HG03558 (cell line): ENCODE measurements at regions not wholly inside any gene's neighbourhood (a gene's known extent, or its start where the extent isn't known, plus 50 kb on each side); places are given as distances from the start of the nearest gene placed in this dataset.
"Not testable (repeated sequence)": the region's sequence is repeated elsewhere in the genome, so short reads cannot be mapped to it uniquely, and the experiment has no call there.

Experiments
- ATAC-seq: cut with Tn5 transposase; IDR thresholded peaks from one replicate; pipeline ENCODE4 v1.9.1; 2021; ENCODE audit warnings: moderate number of reproducible peaks; ENCODE audit not compliant: unreplicated experiment; ENCODE audit errors: extremely low read depth

DNA sequence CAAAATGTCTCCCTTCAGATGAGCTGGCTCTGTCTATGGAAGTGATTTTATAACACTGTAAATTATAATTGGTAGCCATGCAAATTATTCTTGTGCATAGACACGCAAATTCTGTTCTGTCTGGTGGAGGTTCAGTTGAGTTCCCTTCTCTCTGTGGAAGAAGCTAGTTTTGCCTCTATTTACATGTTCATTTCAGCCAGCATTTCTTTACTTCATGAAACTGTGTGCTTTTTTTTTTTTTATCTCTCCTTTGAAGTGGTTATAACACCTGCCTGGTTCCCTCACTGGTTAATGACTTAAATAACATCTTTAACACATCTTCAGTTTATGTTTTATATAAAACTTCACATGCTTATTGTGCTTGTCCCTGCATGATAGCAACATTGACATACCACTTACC, 149.4 kb upstream of the FBXL7 start:
- ATAC-seq: no peak

DNA sequence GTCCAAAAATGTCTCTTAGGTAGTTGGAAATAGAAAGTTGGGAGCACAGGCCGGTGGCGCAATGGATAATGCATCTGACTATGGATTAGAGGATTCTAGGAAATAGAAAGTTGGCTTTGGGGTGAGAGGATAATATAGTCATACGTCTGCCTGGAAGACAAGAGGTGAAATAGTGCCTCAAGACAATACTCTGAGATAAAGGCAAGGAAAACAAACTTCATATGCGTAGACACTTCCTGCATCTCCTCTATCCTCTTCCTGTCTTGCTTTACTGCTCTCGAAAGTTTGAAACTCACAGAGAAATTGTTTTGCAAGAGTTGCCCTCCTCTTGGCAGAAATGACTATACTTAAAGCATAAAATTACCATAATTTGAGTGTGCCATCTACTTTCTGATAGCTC, 153.2 kb upstream of the FBXL7 start:
- ATAC-seq: no peak

DNA sequence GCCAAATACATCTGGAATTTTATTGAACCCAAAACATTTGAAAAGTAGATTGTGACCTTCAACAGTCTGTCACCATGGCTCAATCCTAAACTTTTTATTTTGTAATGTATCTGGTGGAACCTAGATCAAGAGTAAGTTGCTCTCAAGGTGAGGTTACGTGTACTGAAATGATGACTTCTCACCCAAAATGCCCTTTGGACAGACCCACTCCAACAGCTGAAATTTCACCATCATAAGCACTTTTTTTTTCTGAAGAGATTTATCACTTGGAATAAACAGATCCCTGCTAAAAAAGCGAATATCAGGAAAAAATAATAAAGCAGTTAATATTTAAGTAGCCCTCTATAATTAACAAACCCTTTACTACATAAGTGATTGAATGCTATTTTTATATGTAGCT, 155.0 kb upstream of the FBXL7 start:
- ATAC-seq: no peak

DNA sequence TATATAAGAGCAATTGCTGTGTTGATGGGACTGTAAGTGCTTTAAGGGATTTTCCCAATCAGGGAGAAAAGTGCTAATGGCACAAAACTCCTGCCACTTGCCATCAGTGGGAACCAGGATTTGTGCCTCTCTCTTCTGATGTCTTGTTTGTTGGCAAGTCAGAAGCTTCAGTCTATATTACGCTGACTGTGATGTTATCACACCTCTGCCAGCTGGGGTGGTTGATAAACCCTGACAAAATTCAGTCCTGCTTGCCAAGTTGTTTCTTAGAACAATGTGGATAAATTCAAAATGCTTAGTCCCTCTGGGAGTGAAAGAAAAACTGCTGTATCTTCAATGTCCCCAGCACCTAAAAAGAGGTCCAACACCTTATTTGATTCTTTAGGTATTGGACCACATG, 161.4 kb upstream of the FBXL7 start:
- no peak for ATAC-seq

DNA sequence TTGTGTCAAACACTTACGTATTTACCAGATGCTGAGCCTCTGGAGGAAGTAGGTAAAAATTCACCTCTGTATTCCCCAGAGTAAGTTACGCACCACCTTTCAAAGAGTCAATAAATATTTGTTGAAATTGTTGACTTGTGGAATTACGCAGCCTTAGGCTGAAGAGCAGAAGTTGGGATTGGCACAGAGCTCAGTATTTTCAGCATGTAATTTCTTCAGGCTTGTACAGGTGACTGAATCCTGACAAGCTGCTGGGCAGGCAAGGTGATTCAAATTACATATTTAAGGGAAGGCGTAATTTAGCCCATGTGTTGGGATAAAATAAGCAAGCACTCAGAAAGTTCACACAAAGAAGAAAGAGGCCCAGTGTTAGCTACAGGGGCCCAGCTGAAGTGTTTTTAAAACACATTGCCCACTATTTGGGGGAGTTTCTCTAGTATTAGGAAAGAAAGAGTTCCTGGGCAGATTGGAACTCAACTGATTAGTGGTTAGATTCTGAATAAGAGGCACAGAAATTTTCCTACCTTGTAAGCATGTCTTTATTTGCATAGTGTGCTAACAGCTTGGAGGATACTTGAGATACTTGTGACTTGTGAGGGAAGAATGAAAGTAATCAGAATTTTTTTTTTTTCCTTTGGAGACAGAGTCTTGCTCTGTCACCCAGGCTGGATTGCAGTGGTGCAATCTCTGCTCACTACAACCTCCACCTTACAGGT, 165.3 kb upstream of the FBXL7 start:
- ATAC-seq: no peak

DNA sequence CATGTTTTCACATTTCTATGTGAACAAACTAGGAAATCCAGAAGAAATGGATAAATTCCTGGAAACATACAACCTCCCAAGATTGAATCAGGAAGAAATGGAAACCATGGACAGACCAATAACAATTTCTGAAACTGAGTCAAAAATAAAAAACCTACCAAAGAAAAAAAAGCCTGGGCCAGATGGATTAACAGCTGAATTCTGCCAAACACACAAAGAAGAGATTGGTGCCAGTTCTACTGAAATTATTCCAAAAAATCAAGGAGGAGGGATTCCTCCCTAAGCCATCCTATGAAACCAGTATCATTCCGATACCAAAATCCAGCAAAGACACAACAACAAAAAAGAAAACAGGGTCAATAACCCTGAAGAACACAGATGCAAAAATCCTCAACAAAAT, 166.9 kb upstream of the FBXL7 start:
- no peak for ATAC-seq

DNA sequence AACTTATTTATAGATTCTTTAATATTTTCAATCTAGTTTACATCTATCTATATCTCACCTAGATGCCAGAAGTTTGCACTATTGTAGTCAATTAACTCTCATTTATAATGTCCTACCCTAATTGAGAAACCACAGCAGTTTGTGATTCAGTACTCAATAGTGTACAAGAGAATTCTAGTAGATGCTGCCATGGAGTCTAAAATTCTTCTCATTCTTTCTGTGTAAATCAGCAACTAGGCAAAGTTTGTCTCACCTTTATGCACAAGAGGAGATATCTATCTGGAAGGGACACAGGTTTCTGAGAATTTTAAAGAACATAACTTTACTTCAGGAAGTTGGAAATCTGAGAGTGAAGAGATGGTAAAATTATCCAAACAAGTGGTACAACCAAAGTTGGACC, 173.0 kb upstream of the FBXL7 start:
- no peak for ATAC-seq

DNA sequence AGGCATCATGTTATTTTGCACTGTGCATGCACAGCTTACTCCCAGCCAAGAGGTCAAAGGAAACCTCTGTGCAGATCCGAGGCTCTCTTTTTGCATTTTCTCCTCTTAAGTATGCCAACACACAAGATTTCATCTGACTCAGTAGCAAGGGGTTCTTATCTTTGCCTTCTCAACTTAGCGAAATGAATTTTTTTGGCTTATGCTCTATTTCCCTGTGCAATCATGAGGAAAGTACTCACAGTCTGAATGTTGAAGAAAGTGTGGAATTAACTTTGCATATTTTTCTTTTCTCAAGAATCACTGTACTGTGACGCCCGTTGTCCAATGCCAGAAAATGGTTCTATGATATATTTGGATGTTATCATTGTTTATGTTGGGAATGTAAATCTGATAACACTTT, 173.5 kb upstream of the FBXL7 start:
- no peak for ATAC-seq

DNA sequence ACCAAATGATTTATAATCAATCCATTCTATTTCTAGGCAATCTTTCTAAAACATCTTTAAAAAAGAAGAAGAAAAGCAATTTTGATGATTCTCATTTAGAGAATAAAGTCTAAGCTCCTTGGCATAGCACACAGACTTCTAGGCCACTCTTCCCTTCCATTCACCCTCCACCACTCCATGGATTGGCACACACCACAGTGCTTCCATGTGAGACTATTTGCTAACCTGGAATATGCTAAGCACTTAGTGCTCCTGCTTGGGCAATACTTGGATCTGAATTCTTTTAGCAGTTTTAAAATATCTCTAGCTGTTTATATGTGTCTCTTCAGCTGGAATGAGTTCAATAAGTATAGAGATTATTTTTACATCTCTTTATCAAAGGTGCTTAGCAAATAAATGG, 177.6 kb upstream of the FBXL7 start:
- ATAC-seq: no peak

DNA sequence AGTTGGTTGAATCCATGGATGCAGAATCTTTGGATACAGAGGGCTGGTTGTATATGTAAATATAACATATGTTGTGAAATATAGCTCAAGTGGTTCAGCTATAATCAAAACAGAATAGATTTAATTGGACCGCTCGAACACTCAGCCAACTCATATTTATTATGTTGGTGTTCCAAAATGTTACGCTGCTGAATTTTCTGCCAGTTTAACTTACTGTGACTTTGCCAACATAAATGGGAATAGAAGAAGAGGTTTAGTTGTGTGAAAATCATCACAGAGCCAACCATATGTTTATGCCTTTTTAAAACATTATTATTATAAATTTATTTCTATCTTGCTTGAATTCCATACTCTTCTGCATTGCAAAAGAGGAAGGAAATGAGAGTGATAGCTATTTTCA, 178.2 kb upstream of the FBXL7 start:
- no peak for ATAC-seq

DNA sequence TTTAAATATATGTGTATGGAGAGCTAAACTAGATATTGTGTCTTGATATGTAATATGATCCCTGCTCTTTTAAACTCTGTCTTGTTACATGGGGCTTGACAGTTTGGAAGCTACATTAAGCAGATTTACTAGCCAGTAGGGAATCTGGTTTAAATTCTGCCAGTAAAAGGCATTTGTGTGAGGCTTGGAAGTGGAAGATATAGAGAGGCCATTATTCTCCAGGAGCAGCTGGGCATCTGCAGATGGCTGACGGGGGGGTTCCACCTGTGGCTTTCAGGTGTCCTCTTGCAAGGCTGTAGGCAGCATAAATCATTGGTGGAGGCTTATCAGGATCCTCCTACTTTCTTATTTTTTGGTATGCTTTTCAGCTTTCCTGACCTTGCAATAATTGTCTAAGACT, 179.1 kb upstream of the FBXL7 start:
- no peak for ATAC-seq

DNA sequence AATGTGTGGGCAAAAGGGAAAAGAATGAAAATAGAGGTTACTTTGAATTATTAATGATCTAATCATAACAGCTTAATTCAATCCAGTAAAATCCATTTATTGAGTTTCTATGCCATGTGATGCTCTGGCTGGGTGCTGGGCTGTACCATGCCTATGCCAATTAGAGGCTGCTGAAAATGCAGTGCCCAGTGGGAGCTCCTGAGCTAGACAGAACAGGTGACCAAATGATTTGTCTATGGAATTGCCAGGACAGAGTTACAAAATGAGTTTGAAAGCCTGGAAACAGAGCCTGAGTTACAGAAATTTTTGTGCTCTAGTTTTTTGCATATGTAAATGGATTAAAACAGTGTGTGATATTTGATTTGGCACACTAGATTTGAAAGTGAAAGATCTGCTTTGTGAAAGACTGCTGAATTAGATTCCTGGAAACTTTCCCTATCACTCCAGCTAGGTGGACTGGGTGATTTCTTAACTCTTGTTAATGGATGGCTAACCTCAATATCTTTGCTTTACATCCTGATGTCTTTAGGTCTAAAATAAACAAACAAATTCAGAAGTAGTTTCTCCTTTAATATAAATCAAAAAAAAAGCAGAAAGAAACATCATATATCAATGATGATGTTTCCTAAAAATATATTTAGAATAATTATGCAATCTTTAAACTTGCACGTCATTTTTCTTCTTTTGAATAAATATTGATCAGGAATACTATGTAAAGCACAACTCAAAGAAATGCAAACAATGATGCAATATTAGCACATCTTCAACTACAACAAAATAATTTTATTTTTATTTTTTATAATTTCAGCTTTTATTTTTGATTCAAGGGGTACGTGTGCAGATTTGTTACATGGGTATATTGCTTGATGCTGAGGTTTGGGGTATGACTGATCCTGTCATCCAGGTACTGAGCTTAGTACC, 194.8 kb upstream of the FBXL7 start:
- ATAC-seq: no peak

DNA sequence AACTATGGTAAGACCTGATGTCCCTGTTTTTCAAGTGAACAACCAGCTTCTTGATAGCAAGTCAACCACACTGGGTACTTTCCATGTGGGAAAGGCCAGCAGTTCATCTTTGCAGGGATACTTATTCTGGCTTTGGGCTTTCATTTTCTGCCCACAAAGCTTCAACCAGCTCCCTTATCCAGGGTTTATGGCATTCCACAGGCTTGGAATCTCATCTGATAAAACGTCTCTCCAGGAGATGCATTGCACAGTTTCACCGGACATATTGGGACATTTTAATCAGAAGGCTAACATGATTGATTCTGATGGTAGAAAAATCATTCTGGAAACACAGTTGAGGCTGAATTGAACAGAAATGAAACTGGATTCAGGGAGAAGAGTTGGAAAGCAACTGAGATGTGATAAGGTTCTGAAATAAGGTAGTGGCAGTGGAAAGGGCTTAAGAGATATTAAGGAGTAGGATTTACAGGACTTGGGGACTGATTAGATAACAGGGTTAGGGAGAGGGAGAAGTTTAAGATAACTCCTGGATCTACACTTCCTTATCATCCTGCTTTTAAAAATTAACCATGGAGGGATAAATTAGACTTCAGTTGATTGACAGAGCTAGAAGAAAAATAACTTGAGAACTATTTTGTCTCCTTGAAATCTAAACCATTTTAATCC, 195.8 kb upstream of the FBXL7 start:
- ATAC-seq: no peak

DNA sequence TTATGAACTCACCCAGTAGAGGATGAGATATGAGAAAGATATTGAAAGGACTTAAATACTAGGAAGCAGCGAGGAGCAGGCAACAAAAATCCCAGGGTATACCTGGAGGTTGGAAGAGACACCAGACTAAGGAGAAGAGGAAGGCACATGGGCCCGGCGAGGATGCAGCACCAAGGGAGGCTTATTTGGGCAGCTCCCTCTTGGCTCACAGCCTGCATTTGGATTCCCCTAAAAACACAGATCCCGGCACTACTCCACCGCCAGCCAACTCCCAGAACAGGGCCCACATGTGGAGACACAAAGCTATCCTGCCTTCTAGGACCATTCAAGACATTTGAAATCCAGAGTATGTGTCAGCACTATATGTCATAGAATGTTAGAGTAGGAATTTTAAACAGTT, 199.8 kb upstream of the FBXL7 start:
- ATAC-seq: no peak

DNA sequence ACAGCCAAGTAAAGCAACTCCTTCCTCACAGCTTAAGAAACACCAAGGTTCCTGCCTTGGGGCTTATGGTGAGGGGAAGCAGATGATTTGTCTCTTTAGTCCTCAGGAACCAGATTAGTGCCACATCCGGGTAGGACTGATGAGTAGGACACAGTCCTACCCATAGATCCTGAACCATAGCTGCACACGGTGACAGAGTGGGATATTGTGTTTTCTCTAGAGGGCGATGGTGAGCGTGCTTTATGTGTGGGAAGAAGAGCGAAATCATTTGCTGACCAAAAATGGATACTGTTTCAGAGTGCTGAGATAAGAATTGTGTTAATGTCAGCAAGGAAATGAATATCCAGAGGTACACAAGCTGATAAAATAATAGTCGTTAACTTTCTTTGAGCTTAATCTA, 209.0 kb upstream of the FBXL7 start:
- no peak for ATAC-seq

DNA sequence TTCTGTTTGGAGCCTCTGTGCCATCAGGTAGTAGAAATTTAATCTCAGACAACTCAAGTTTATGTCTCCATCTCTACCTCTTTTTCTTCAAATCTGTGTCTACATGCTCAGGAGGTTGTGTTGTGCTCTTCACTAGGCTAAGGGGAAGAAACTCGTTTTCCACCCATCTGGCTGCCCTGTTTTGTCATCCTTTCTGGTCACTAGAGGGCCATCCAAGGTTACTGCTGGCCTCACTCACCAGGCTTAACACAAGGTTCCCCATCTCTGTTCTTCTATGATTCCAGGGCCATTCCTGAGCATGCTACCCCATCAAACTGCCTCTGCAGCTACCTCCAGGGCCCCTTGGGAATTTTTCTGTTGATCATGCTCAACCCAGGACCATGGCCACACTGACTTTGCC, 213.3 kb upstream of the FBXL7 start:
- no peak for ATAC-seq

DNA sequence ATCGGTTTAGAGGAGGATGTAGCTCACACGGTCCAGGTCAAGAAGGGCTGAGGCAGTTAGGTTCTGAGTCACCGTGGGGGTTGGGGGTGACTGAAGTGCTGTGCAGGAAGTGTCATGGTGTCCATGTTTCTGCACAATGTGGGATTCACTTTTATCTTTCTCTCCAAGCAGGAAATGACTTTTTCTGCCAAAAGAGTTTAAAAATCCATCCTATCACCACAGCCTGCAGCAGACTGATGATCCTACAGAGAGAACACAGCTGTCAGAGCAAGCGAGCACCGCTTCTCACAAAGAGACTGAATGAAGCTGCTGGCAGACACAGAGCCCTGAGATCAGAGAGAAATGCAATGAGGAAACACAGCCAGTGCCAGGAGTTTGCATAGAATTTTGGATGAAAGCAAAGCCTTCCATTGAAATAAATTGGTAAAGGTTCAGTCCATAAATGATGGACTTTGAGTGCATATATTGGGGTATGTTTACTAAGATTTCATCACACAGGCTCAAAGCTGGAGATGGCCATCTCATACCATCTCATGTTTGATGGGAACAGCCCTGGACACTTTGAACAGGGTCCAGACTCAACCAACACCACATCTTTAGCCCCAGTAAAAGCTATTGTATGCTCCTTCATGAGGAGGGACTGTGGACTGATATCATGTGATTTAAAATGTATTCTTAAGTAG, 213.9 kb upstream of the FBXL7 start:
- no peak for ATAC-seq

DNA sequence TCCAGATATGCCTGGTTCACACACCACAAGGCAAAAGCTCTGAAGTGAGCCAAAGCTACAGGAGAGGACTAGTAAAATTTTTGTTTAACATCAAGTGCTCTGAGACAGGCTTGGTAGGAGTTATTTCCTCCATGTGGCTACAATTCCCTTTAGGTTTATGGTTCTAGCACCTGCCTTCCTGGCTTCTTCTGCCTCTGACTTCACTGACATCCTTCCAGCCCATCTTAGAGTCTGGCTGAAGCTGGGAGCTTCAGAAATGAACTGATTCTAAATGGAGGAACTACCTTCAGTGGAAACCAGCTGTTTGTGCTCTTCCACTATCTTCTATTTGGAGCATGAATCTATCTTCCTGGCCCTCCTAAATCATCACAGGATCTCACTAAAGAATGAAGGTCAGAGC, 215.3 kb upstream of the FBXL7 start:
- ATAC-seq: no peak

DNA sequence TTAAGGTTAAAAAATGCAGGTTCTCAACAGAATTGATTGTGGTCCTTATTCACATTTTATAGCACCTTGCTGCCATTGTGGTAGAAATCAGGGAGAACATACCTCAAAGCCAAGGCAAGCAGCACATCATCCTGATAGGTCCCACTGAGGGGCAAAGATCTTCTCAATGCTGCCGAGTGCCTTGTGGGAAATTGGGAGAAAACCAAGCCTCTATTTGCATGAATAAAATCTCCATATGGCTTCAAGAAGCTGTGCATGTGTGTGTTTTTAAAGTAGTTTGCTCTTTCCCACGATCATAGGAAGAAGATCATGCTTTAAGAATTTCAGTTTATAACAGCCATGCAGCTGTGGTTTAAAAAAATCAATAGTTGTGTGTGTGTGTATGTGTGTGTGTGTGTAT, 216.9 kb upstream of the FBXL7 start:
- ATAC-seq: no peak

DNA sequence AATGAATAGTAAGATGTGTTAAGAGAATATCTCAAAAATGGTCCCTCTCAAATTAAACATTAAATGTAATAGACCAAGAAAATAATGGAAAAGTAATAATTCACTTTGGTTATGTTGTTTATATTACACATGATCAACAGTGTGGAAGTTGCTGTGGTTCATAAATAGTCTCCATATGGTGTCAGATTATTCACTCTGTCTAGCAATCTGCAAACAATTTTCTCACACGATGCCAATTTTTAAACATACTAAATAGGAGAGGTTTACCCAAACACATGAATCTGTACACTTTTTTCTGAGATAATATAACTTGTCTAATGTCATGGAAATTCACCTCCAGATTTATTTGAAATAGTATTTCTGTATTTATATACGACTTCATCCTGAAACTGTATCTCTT, 217.4 kb upstream of the FBXL7 start:
- no peak for ATAC-seq

DNA sequence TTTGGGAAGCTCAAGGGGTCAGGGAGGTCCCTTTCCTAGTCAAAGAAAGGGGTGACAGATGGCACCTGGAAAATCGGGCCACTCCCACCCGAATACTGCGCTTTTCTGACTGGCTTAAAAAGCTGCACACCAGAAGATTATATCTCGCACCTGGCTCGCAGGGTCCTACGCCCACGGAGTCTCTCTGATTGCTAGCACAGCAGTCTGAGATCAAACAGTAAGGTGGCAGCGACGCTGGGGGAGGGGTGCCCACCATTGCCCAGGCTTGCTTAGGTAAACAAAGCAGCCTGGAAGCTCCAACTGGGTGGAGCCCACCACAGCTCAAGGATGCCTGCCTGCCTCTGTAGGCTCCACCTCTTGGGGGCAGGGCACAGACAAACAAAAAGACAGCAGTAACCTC, 228.4 kb upstream of the FBXL7 start:
- ATAC-seq: not testable (repeated sequence)
